WERI-Rb-1 (cell line): ENCODE measurements at regions not wholly inside any gene's neighbourhood (a gene's known extent, or its start where the extent isn't known, plus 50 kb on each side); places are given as distances from the start of the nearest gene placed in this dataset.

Experiments
- DNase-seq: peaks from one replicate; pipeline ENCODE4 v3.0.0-alpha.2; 2020
- H3K27ac ChIP-seq: fragments of 250-450 bp; sonication (Bioruptor Pico); 2 replicates; pipeline ENCODE4 v1.5.1; 2020; ENCODE audit warnings: mild to moderate bottlenecking, moderate library complexity
- H3K27me3 ChIP-seq: fragments of 250-450 bp; sonication (Bioruptor Pico); 2 replicates; pipeline ENCODE4 v1.5.1; 2021; ENCODE audit warnings: mild to moderate bottlenecking, low read depth, moderate library complexity; ENCODE audit not compliant: insufficient read depth, severe bottlenecking
- H3K36me3 ChIP-seq: fragments of 250-450 bp; sonication (Bioruptor Pico); 2 replicates; pipeline ENCODE4 v1.5.1; 2020; ENCODE audit warnings: mild to moderate bottlenecking, moderate library complexity
- H3K4me3 ChIP-seq: 2 replicates; pipeline ENCODE4 v1.5.1; 2011; ENCODE audit warnings: low read depth, mild to moderate bottlenecking, control low read depth, low read length
- H3K9me3 ChIP-seq: fragments of 250-450 bp; sonication (Bioruptor Pico); 2 replicates; pipeline ENCODE4 v1.5.1; 2021; ENCODE audit warnings: mild to moderate bottlenecking, moderate library complexity; ENCODE audit not compliant: severe bottlenecking
- CTCF ChIP-seq: IDR thresholded peaks from 2 replicates; pipeline ENCODE4 v1.5.1; 2011; ENCODE audit warnings: low read depth, mild to moderate bottlenecking, control low read depth, inconsistent platforms, low read length

- TF ChIP-seq CTCF: no peak
- DNase-seq: no peak
- H3K36me3 ChIP-seq: no peaks in the 10 kb centered on the region
- H3K4me3 ChIP-seq: no peak overlapping the region
- H3K27me3 ChIP-seq: no peaks in the 10 kb centered on the region
- H3K9me3 ChIP-seq: no peaks in the 10 kb centered on the region
- H3K27ac ChIP-seq: peak overlapping the region; percentile 88
Measured at GRCh38 chr6:40721271-40721952, 134.2 kb upstream of the LRFN2 start.

- Histone ChIP-seq H3K9me3 (no peaks in the 10 kb centered on the region), H3K36me3 (no peaks in the 10 kb centered on the region), H3K4me3 (peak overlapping the region; percentile 11), H3K27me3 (no peaks in the 10 kb centered on the region), H3K27ac (peak overlapping the region; percentile 88)
- no peak for TF ChIP-seq CTCF
- peak; percentile 94 for DNase-seq
Measured at GRCh38 chr6:40720375-40720748, 133.2 kb upstream of the LRFN2 start.

GRCh38 chr6:40719671-40720374 lies 132.7 kb upstream of the LRFN2 start:
- Histone ChIP-seq H3K27ac (peak overlapping the region; percentile 88), H3K9me3 (no peaks in the 10 kb centered on the region), H3K4me3 (peak overlapping the region; percentile 11), H3K36me3 (no peaks in the 10 kb centered on the region), H3K27me3 (no peaks in the 10 kb centered on the region)
- no peak for TF ChIP-seq CTCF
- no peak for DNase-seq

- no peaks in the 10 kb centered on the region for H3K9me3 ChIP-seq
- H3K27me3 ChIP-seq: no peaks in the 10 kb centered on the region
- H3K27ac ChIP-seq: peak overlapping the region; percentile 88; the same call in 1 of the 2 replicates
- no peak for TF ChIP-seq CTCF
- H3K4me3 ChIP-seq: no peak overlapping the region
- no peaks in the 10 kb centered on the region for H3K36me3 ChIP-seq
- peak; percentile 68 for DNase-seq
Measured at GRCh38 chr6:40718401-40718800, 131.2 kb upstream of the LRFN2 start.

- TF ChIP-seq CTCF: no peak
Measured at GRCh38 chr6:40717411-40718057, 130.4 kb upstream of the LRFN2 start.

More at GRCh38 chr6:40717411-40718057, 130.4 kb upstream of the LRFN2 start:
- no peak overlapping the region for H3K4me3 ChIP-seq
- no peak overlapping the region for H3K27ac ChIP-seq
- H3K36me3 ChIP-seq: no peaks in the 10 kb centered on the region
- no peak for DNase-seq
- H3K27me3 ChIP-seq: no peaks in the 10 kb centered on the region
- no peaks in the 10 kb centered on the region for H3K9me3 ChIP-seq
